ENCODE measurements at regions not wholly inside any gene's neighbourhood (a gene's known extent, or its start where the extent isn't known, plus 50 kb on each side); places are given as distances from the start of the nearest gene placed in this dataset.

DNA sequence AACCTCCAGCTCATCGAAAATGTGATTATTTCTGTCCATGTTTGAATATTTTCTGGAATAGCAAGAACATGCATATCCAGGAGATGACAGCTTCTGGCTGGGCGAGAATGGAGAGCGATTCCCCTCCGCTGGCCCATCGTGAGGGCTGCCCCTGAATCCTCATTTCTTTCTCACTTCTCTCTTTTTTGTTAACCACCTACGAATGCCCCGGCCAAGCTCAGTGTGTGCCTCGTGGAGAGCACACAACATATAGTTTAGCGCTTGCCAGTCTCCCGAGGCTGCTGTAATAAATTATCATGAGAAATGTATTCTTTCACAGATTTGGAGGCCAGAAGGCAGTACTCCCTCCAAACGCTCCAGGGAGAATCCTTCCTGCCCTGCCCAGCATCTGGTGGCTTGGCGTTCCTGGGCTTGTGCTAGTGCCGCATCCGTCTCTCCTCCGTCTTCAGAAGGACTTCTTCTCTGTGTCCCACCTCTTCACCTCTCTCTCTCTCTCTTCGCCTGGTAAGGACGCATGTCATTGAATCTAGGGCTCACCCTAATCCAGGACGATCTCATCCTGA lies 1306.0 kb downstream of the TBC1D22A start:
- no peak for TF ChIP-seq POLR2A (IDR thresholded peaks at IDR 0.05)
- TF ChIP-seq, protein P1, sequence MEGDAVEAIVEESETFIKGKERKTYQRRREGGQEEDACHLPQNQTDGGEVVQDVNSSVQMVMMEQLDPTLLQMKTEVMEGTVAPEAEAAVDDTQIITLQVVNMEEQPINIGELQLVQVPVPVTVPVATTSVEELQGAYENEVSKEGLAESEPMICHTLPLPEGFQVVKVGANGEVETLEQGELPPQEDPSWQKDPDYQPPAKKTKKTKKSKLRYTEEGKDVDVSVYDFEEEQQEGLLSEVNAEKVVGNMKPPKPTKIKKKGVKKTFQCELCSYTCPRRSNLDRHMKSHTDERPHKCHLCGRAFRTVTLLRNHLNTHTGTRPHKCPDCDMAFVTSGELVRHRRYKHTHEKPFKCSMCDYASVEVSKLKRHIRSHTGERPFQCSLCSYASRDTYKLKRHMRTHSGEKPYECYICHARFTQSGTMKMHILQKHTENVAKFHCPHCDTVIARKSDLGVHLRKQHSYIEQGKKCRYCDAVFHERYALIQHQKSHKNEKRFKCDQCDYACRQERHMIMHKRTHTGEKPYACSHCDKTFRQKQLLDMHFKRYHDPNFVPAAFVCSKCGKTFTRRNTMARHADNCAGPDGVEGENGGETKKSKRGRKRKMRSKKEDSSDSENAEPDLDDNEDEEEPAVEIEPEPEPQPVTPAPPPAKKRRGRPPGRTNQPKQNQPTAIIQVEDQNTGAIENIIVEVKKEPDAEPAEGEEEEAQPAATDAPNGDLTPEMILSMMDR (IDR thresholded peaks at IDR 0.05) = no peak

Data from heart left ventricle (tissue), 13 donors.